Hepatocyte (in vitro differentiated cells): ENCODE measurements at regions not wholly inside any gene's neighbourhood (a gene's known extent, or its start where the extent isn't known, plus 50 kb on each side); places are given as distances from the start of the nearest gene placed in this dataset.

ENCODE experiments used
- EZH2 ChIP-seq: fragments of 200-600 bp; sonication (generic); IDR thresholded peaks from 2 replicates; pipeline ENCODE4 v1.6.1; 2016; ENCODE audit warnings: antibody characterized with exemption, mild to moderate bottlenecking, borderline replicate concordance
- TF ChIP-seq, protein P1 (sequence below): fragments of 200-600 bp; sonication (generic); IDR thresholded peaks from 2 replicates; pipeline ENCODE4 v1.5.1; 2016; ENCODE audit warnings: antibody characterized with exemption, mild to moderate bottlenecking; ENCODE audit not compliant: poor library complexity

DNA sequence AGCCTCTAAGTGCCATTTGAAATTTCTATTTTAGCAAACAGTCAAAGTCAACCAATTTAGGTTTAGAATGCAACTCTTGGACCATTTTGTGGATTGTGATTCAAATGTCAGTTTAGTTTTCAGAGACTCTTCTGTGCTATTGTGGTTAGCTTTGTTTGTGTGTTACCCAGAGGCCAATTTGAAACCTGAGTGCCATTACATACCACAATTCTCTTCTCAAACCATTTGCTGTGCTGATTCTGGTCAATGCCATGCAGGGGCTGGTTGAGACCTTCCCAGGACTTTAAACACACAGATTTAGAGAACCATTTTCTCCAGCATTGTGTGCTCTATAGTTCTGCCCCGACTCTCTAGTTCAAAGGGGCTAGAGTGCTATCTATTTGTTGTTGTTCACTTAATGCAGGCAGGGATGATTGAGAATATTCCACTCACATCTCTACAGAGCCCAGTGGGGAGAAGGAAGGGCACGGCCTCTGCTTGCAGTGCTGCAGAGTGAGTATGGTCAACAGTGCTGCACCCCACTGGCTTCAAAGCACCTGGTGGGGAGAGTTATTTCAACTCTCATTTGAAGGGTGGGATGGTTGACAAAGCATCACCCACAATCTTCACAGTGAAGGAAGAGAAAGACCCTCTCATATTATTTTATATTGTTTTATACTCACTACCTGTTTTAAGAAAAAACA is 738.2 kb downstream of the COL12A1 start:
- TF ChIP-seq, protein P1, sequence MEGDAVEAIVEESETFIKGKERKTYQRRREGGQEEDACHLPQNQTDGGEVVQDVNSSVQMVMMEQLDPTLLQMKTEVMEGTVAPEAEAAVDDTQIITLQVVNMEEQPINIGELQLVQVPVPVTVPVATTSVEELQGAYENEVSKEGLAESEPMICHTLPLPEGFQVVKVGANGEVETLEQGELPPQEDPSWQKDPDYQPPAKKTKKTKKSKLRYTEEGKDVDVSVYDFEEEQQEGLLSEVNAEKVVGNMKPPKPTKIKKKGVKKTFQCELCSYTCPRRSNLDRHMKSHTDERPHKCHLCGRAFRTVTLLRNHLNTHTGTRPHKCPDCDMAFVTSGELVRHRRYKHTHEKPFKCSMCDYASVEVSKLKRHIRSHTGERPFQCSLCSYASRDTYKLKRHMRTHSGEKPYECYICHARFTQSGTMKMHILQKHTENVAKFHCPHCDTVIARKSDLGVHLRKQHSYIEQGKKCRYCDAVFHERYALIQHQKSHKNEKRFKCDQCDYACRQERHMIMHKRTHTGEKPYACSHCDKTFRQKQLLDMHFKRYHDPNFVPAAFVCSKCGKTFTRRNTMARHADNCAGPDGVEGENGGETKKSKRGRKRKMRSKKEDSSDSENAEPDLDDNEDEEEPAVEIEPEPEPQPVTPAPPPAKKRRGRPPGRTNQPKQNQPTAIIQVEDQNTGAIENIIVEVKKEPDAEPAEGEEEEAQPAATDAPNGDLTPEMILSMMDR, result no peak
- TF ChIP-seq EZH2, result no peak
